GM18873 (cell line): ENCODE measurements at regions not wholly inside any gene's neighbourhood (a gene's known extent, or its start where the extent isn't known, plus 50 kb on each side); places are given as distances from the start of the nearest gene placed in this dataset.

Source experiments
- ATAC-seq: cut with Tn5 transposase; IDR thresholded peaks from one replicate; pipeline ENCODE4 v1.9.1; 2021; ENCODE audit warnings: mild to moderate bottlenecking, moderate library complexity, moderate number of reproducible peaks; ENCODE audit not compliant: unreplicated experiment, low FRiP score

DNA sequence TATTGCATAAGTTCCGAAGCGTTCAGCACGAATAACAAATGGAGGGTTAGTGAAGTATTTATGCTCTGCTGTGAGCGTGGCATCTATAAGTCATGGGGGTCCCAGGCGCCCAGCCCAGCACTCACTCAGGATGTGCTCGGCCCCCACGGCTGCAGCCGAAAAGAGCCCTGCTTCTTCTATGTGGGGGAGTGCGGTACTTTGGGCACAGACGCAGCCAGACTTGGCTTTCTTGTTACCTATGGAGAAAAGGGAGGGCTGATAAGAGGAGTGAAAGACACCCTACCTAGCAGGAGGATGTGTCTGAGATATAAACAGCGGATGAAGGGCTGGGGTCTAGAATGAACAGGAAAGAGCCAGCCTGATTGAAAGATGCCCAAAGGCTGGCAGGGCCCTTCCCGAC, 51.4 kb downstream of the MRPL36 start:
- ATAC-seq: no peak

DNA sequence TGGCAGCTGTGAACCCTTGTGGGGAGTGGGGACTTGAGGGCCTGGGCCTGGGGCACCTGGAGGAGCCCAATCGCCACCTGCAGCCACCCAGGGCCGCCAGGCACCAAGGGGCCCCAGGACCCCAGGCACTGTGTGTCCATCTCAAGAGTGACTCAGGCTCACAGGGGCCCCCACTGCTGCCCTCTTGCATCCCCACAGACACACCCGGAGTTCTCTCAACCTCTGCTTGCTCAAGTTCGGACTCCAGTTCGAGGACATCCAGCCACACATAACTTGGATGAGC, 51.9 kb downstream of the MRPL36 start:
- no peak for ATAC-seq

- ATAC-seq: no peak
Measured at GRCh38 chr5:1747079-1747802, 52.4 kb downstream of the MRPL36 start.

GRCh38 chr5:1746371-1747078, 53.1 kb downstream of the MRPL36 start:
- ATAC-seq: no peak

DNA sequence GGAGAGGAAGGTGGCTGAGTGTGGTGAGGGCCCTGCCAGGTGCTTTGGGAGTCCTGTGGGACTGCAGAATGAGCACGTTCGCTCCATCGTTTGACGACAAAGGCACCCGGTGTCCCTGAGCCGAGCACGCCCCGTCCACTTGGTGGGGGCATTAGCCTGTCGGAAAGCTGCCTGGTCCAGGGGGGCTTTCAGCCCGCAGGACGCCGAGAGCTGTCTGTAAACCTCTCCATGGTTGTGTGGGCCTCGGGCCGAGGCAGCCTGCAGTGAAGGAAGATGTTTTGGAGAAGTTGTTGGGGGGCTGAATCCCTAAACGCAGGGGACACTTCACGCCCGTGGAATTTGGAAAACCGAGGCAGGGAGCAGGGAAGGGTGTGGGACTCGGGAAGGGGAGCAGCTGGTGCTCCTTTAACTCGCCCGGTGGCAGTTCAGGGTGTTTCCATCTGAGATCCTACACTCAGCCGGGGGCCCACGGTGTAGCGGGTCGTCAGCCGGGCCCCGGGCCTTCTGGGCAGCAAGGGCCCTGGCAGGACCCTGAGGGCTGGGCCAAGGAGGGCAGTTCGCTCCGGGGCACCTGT, 53.8 kb downstream of the MRPL36 start:
- no peak for ATAC-seq

DNA sequence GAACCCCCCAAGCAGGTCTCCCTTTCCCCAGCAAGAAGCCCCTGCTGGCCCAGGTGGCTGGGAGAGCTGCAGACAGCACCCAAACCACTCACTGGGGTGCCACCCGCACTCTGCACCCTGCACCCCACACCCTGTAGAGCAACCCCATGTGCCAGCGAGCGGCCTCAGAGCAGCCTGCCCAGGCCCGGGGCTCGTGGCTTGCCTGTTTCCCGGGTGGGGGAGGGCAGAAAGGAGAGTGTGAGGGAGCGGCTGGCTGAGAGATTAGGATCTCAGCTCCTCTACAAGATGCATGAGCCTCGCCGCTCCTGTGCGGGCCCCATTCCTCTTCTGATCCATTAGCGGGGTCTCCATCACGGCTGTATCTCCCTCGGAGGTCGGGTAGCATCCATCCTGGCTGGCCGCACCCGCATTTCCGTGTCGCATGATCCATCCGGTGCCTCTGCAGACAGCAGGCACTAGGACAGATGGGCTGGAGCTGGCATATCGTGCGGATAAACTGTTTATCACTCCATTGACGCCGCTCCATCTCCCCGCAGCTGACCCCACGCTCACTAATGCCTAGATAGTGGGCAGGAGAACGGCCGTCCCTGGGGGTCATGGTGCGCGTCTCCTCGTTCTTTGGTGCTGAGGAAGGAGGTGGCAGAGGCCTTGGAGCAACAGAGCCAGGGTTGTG, 54.4 kb downstream of the MRPL36 start:
- no peak for ATAC-seq

- no peak for ATAC-seq
Measured at GRCh38 chr5:1744393-1745122, 55.1 kb downstream of the MRPL36 start.

DNA sequence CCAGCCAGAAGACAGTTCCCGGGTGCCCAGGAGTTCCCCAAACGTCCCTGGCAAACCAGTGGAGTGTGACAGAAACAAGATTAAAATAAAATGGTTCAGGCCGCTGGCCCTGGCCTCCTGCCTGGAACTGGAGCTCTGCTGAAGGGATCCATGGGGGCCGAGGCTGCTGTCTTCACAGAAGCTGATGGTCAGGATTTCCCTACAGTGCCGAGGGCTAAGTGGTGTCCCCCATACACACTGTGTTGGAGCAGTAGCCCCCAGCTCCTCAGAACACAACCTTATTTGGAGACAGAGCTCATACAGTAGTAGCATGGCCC, 55.9 kb downstream of the MRPL36 start:
- no peak for ATAC-seq

- no peak for ATAC-seq
Measured at GRCh38 chr5:1743061-1743768, 56.4 kb downstream of the MRPL36 start.

DNA sequence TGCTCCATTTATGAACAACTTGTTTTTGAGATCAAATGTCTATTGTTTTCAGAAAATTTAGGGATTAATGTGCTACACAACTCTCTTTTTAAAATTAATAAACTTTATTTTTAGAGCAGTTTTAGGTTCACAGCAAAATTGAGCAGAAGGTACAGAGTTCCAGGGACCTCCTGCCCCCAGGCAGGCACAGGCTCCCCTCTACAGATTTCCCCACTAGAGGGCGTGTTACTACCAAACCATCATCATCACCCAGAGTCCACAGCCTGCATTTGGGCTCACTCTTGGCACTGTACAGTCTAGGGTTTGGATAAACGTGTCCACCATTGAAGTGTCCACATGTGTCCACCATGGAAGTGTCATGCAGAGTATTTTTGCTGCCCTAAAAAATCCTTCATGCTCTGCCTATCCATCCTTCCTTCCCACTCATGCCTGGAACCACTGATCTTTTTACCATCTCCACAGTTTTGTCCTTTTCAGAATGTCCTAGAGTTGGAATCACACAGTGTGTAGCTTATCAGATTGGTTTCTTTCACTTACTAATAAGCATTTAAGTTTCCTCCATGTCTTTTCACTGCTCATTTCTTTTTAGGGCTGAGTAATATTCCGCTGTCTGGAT, 61.7 kb downstream of the MRPL36 start:
- no peak for ATAC-seq

- ATAC-seq: no peak
Measured at GRCh38 chr5:1736889-1737711, 62.5 kb downstream of the MRPL36 start.

DNA sequence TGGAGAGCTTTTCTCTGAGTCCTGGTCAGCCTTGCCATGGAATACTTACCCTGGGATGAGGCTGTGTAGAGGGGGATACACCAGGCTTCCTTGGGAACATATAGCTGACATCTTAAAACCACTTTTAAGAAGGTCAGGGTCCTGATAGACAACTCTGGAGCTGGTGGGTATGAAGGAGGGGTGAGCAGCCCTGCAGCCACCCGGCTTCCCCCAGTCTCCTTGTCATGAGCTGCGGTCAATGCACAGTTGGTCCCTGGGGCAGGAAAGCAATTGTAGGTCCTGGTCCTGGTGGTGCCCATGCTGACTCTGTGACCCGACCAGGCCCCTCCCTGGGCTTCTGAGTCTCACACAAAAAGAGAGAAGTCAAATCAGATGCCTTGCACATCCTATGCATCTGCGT, 63.6 kb downstream of the MRPL36 start:
- no peak for ATAC-seq

- ATAC-seq: no peak
Measured at GRCh38 chr5:1735320-1735970, 64.2 kb downstream of the MRPL36 start.

DNA sequence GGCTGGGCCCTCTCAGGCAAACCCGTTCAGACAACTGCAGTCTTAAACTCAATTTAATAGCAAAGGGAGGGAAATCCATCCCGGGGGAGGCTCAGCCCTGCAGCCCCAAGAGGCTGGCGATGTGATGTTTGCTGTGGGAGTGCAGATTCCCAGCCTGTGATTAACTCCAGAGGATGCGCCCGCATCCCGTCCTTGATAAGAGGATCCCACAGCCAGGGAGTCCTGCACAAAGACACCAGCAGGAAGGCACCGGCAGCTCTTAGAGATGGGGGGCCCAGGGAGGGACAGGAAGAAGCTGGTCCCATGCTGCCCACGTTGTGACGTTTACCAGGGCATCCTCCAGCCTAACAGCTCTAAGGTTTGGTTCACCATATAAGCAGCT, 64.7 kb downstream of the MRPL36 start:
- no peak for ATAC-seq

- no peak for ATAC-seq
Measured at GRCh38 chr5:1734271-1734907, 65.2 kb downstream of the MRPL36 start.

DNA sequence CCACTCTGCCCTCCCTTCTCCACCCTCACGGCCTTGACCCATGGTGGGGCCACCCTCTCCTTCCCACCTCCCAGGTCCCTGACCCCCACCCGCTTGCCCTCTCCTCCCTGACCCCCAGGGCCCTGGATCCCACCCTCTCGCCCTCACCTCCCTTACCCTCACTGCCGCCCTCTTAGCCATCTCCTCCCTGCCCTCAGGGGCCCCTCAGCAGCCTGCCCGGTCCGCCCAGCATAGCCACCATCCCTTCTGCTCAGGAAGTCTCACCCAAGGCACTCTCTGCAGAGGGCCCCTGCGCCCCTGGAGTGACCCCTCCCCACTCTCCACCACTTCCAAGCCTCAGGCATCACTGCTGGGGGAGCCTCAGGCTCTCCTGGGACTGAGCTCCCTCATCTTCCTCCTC, 66.3 kb downstream of the MRPL36 start:
- ATAC-seq: no peak

DNA sequence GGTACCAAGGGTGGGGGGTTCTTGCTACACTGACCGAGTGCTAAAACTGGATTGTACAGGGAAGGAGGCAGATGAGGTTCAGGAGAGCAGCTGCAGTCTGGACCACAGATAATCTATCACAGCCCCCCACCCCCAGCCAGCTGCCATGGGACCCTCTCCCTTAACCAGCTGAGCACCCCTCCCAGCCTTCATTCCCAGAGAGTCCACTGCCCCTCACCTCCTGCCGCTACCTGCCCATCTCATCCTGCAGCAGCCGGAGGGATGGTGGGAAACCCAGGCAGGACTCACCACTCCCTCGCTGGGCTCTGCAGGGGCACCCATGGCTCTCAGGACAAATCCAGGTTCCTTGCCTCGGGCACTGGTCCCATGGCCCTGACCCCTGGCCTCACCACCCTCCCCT, 66.7 kb downstream of the MRPL36 start:
- ATAC-seq: no peak

DNA sequence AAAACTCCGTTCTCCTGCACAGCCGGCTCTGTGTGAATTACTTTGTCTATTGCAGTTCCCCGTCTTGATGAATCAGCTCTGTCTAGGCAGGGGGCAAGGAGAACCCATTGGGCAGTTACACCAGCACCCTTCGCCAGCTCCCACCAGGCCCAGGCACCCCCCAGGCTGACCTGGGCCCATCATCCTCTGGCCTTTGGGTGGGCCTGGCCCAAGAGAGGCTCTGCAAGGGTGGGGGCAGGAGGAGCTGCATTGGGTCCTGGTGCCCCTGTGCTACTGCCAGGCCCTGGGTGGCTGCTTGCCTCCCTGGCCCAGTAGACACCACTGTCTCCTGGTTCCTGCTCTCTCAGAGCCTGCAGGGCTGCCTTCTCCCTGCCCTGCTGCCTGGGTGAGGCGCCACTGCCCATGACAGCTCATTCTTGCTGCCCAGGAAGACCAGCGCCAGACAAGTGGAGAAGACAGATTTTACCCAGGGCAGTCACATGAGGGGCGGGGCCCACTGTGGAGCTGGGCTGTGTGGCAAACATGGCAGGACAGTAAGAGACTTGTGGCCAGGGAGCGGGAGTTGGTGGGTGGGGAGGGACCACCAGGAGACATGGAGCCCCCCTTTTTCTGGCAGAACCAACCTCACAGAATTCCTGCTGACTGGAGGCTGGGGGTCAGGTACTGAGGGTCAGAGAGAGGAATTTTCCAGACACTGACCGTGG, 67.2 kb downstream of the MRPL36 start:
- no peak for ATAC-seq
